BLaER1 treated with 17β-estradiol and CSF1 and Interleukin-3, amounts not matched to agents 10 nM and 100 nM (cell line): ENCODE measurements at regions not wholly inside any gene's neighbourhood (a gene's known extent, or its start where the extent isn't known, plus 50 kb on each side); places are given as distances from the start of the nearest gene placed in this dataset.
A peak's percentile ranks its signal among the peaks of the same experiment; 100 is the strongest.

Experiments used
- H3K27ac ChIP-seq, 11 experiments: shearing (Covaris generic); formaldehyde crosslinking; 2 replicates each; pipeline ENCODE4 v1.8.1; 2022
- H3K27me3 ChIP-seq, 11 experiments: shearing (Covaris generic); formaldehyde crosslinking; 2 replicates each; pipeline ENCODE4 v1.8.1; 2022
- H3K36me3 ChIP-seq, 11 experiments: shearing (Covaris generic); formaldehyde crosslinking; 2 replicates each; pipeline ENCODE4 v1.8.1; 2022
- H3K4me1 ChIP-seq, 10 experiments: shearing (Covaris generic); formaldehyde crosslinking; 2 replicates each; pipeline ENCODE4 v1.8.1; 2022
- H3K4me2 ChIP-seq, 11 experiments: shearing (Covaris generic); formaldehyde crosslinking; 2 replicates each; pipeline ENCODE4 v1.8.1; 2022
- H3K4me3 ChIP-seq, 10 experiments: shearing (Covaris generic); formaldehyde crosslinking; 2 replicates each; pipeline ENCODE4 v1.8.1; 2022
- H3K9ac ChIP-seq, 11 experiments: shearing (Covaris generic); formaldehyde crosslinking; 2 replicates each; pipeline ENCODE4 v1.8.1; 2022
- H3K9me3 ChIP-seq, 11 experiments: shearing (Covaris generic); formaldehyde crosslinking; replicated peaks in 1 of 11; 2 replicates each; pipeline ENCODE4 v1.8.1; 2022
- H4K20me1 ChIP-seq, 11 experiments: shearing (Covaris generic); formaldehyde crosslinking; 2 replicates each; pipeline ENCODE4 v1.8.1; 2022
- Cebpa-rat ChIP-seq, 11 experiments: shearing (Covaris generic); IDR thresholded peaks; 2 replicates each; pipeline ENCODE4 v1.8.1; 2022

- Histone ChIP-seq H3K4me1 (peaks cover 0 to 14% (median 7%) of the 10 kb centered on the region in 10 experiments; a peak in 10 of 20 replicates), H3K36me3 (no peaks in the 10 kb centered on the region), H3K27me3 (no peaks in the 10 kb centered on the region), H3K4me2 (no peak overlapping the region), H3K9ac (no peak overlapping the region), H4K20me1 (no peaks in the 10 kb centered on the region), H3K9me3 (no peaks in the 10 kb centered on the region), H3K4me3 (no peak overlapping the region), H3K27ac (no peak overlapping the region)
- TF ChIP-seq Cebpa-rat (IDR thresholded peaks at IDR 0.05) = no peak
Measured at GRCh38 chr6:125593746-125594145, 155.7 kb upstream of the HEY2 start.

GRCh38 chr6:125596020-125596419 is 153.4 kb upstream of the HEY2 start:
- H3K9ac ChIP-seq = no peak overlapping the region
- H3K9me3 ChIP-seq = no peaks in the 10 kb centered on the region
- no peaks in the 10 kb centered on the region for H3K36me3 ChIP-seq
- no peak overlapping the region for H3K4me3 ChIP-seq
- H3K27me3 ChIP-seq = no peaks in the 10 kb centered on the region
- no peak for TF ChIP-seq Cebpa-rat (IDR thresholded peaks at IDR 0.05)
- no peak overlapping the region for H3K4me2 ChIP-seq
- H3K27ac ChIP-seq = no peak overlapping the region
- H3K4me1 ChIP-seq = peaks cover 0 to 18% (median 8%) of the 10 kb centered on the region in 10 experiments; a peak in 10 of 20 replicates
- H4K20me1 ChIP-seq = no peaks in the 10 kb centered on the region

- Histone ChIP-seq H3K9ac (no peak overlapping the region), H3K36me3 (no peaks in the 10 kb centered on the region), H3K4me1 (peaks cover 0 to 18% (median 8%) of the 10 kb centered on the region in 10 experiments; a peak in 10 of 20 replicates), H3K4me3 (no peak overlapping the region), H3K27ac (peak overlapping the region in 3 of 11 experiments; percentile 25 to 48 (median 42); a peak in 4 of 22 replicates), H3K9me3 (no peaks in the 10 kb centered on the region), H4K20me1 (no peaks in the 10 kb centered on the region), H3K4me2 (peak overlapping the region in 6 of 11 experiments; percentile 2 to 49 (median 42); a peak in 9 of 22 replicates), H3K27me3 (no peaks in the 10 kb centered on the region)
- no peak for TF ChIP-seq Cebpa-rat (IDR thresholded peaks at IDR 0.05)
Measured at GRCh38 chr6:125597411-125598253, 151.8 kb upstream of the HEY2 start.

- H3K4me1 ChIP-seq = peaks cover 0 to 18% (median 8%) of the 10 kb centered on the region in 10 experiments; a peak in 10 of 20 replicates
- peaks cover 0 to 5% (median 0%) of the 10 kb centered on the region in 11 experiments; a peak in 2 of 22 replicates for H3K9me3 ChIP-seq
- H3K27ac ChIP-seq = peak overlapping the region in 3 of 11 experiments; percentile 25 to 48 (median 42); a peak in 5 of 22 replicates
- H3K4me2 ChIP-seq = peak overlapping the region in 6 of 11 experiments; percentile 2 to 49 (median 42); a peak in 9 of 22 replicates
- TF ChIP-seq Cebpa-rat (IDR thresholded peaks at IDR 0.05) = peak in 10 of 11 experiments; percentile 12 to 84 (median 49); a peak in 8 of 22 replicates
- no peak overlapping the region for H3K9ac ChIP-seq
- no peaks in the 10 kb centered on the region for H3K36me3 ChIP-seq
- no peaks in the 10 kb centered on the region for H3K27me3 ChIP-seq
- no peak overlapping the region for H3K4me3 ChIP-seq
- H4K20me1 ChIP-seq = no peaks in the 10 kb centered on the region
Measured at GRCh38 chr6:125598422-125598821, 151.0 kb upstream of the HEY2 start.

GRCh38 chr6:125604257-125604656 is 145.2 kb upstream of the HEY2 start:
- Histone ChIP-seq H3K27me3 (no peaks in the 10 kb centered on the region), H3K4me3 (no peak overlapping the region), H3K36me3 (no peaks in the 10 kb centered on the region), H3K4me1 (no peaks in the 10 kb centered on the region), H3K4me2 (no peak overlapping the region), H3K9me3 (peaks cover 0 to 11% (median 0%) of the 10 kb centered on the region in 11 experiments; a peak in 5 of 22 replicates), H3K27ac (no peak overlapping the region), H3K9ac (no peak overlapping the region), H4K20me1 (no peaks in the 10 kb centered on the region)
- no peak for TF ChIP-seq Cebpa-rat (IDR thresholded peaks at IDR 0.05)

GRCh38 chr6:125611573-125612344 is 137.7 kb upstream of the HEY2 start:
- Histone ChIP-seq H3K4me2 (no peak overlapping the region), H3K9ac (no peak overlapping the region), H3K27me3 (no peaks in the 10 kb centered on the region), H3K9me3 (peaks cover 0 to 9% (median 3%) of the 10 kb centered on the region in 11 experiments; a peak in 4 of 22 replicates), H3K4me3 (no peak overlapping the region), H4K20me1 (no peaks in the 10 kb centered on the region), H3K4me1 (no peaks in the 10 kb centered on the region), H3K36me3 (no peaks in the 10 kb centered on the region), H3K27ac (no peak overlapping the region)
- no peak for TF ChIP-seq Cebpa-rat (IDR thresholded peaks at IDR 0.05)

- Histone ChIP-seq H3K4me1 (no peaks in the 10 kb centered on the region), H4K20me1 (no peaks in the 10 kb centered on the region), H3K4me2 (no peak overlapping the region), H3K4me3 (no peak overlapping the region), H3K36me3 (no peaks in the 10 kb centered on the region), H3K9ac (no peak overlapping the region), H3K9me3 (peaks cover 0 to 9% (median 3%) of the 10 kb centered on the region in 11 experiments; a peak in 4 of 22 replicates), H3K27ac (no peak overlapping the region), H3K27me3 (no peaks in the 10 kb centered on the region)
- TF ChIP-seq Cebpa-rat (IDR thresholded peaks at IDR 0.05) = no peak
Measured at GRCh38 chr6:125612345-125612846, 137.0 kb upstream of the HEY2 start.

GRCh38 chr6:125618629-125619028 is 130.8 kb upstream of the HEY2 start:
- H3K9ac ChIP-seq = no peak overlapping the region
- H3K4me2 ChIP-seq = no peak overlapping the region
- TF ChIP-seq Cebpa-rat (IDR thresholded peaks at IDR 0.05) = no peak
- no peak overlapping the region for H3K27ac ChIP-seq
- no peaks in the 10 kb centered on the region for H3K9me3 ChIP-seq
- no peaks in the 10 kb centered on the region for H4K20me1 ChIP-seq
- H3K36me3 ChIP-seq = no peaks in the 10 kb centered on the region
- H3K27me3 ChIP-seq = no peaks in the 10 kb centered on the region
- no peak overlapping the region for H3K4me3 ChIP-seq
- H3K4me1 ChIP-seq = no peaks in the 10 kb centered on the region

GRCh38 chr6:125623085-125623484 is 126.3 kb upstream of the HEY2 start:
- Histone ChIP-seq H3K27me3 (no peaks in the 10 kb centered on the region), H3K27ac (no peak overlapping the region), H3K36me3 (no peaks in the 10 kb centered on the region), H3K9ac (no peak overlapping the region), H3K4me1 (no peaks in the 10 kb centered on the region), H3K4me2 (no peak overlapping the region), H4K20me1 (no peaks in the 10 kb centered on the region), H3K4me3 (no peak overlapping the region), H3K9me3 (no peaks in the 10 kb centered on the region)
- no peak for TF ChIP-seq Cebpa-rat (IDR thresholded peaks at IDR 0.05)
